Vagina (tissue), 2 donors: ENCODE measurements at regions not wholly inside any gene's neighbourhood (a gene's known extent, or its start where the extent isn't known, plus 50 kb on each side); places are given as distances from the start of the nearest gene placed in this dataset.
A peak's percentile ranks its signal among the peaks of the same experiment; 100 is the strongest.

ENCODE experiments used
- DNase-seq, 2 donors: peaks; one replicate each; pipeline ENCODE4 v3.0.0-alpha.2; 2017; ENCODE audit errors: extremely low spot score in 2 of 2
- H3K27ac ChIP-seq: fragments of 200-600 bp; sonication (generic); one replicate; pipeline ENCODE4 v1.5.1; 2019
- H3K27me3 ChIP-seq: fragments of 200-600 bp; sonication (generic); one replicate; pipeline ENCODE4 v1.5.1; 2019
- H3K36me3 ChIP-seq, 2 donors: fragments of 200-600 bp; sonication (generic); one replicate each; pipeline ENCODE4 v1.5.1; 2017 to 2019
- H3K4me1 ChIP-seq: fragments of 200-600 bp; sonication (generic); one replicate; pipeline ENCODE4 v1.5.1; 2019
- H3K4me3 ChIP-seq, 2 donors: fragments of 200-600 bp; sonication (generic); 1 replicate in 1 of 2; 2 replicates in 1 of 2; pipeline ENCODE4 v1.5.1; 2016 to 2019
- H3K9me3 ChIP-seq: fragments of 200-600 bp; sonication (generic); one replicate; pipeline ENCODE4 v1.5.1; 2019
- CTCF ChIP-seq, 3 experiments: fragments of 450-650 bp in 2 of 3; fragments of 200-600 bp in 1 of 3; sonication (generic) in 1 of 3; IDR thresholded peaks; one replicate each; pipeline ENCODE4 v1.5.1; 2017 to 2019; ENCODE audit warnings: antibody characterized with exemption in 3 of 3, mild to moderate bottlenecking in 2 of 3, moderate library complexity in 2 of 3
- POLR2A ChIP-seq, 2 donors: fragments of 450-650 bp; IDR thresholded peaks; one replicate each; pipeline ENCODE4 v1.6.1; 2017; ENCODE audit warnings: antibody characterized with exemption in 2 of 2, mild to moderate bottlenecking in 2 of 2, moderate library complexity in 2 of 2
- POLR2AphosphoS5 ChIP-seq, 2 donors: sonication (generic); formaldehyde crosslinking; IDR thresholded peaks; one replicate each; pipeline ENCODE4 v1.9.0; 2017; ENCODE audit warnings: antibody characterized with exemption in 2 of 2, mild to moderate bottlenecking in 2 of 2, low read depth in 1 of 2; ENCODE audit not compliant: insufficient read depth in 1 of 2
- intact Hi-C: fragments of 100-400 bp; cut with DNase I; formaldehyde crosslinking; loops from one replicate; pipeline ENCODE4 v1.15.1; 2023

- TF ChIP-seq CTCF (IDR thresholded peaks at IDR 0.05) (no peak), POLR2AphosphoS5 (IDR thresholded peaks at IDR 0.05; ENCODE audit: insufficient read depth in 1 of 2, low read depth in 1 of 2) (no peak), POLR2A (IDR thresholded peaks at IDR 0.05) (no peak)
- DNase-seq: no peak
Measured at GRCh38 chr2:150595803-150596470, 108.5 kb upstream of the RND3 start.

GRCh38 chr2:150594299-150594698, 106.8 kb upstream of the RND3 start:
- intact Hi-C loops: no loop called here
- TF ChIP-seq CTCF (IDR thresholded peaks at IDR 0.05) (no peak), POLR2A (IDR thresholded peaks at IDR 0.05) (no peak), POLR2AphosphoS5 (IDR thresholded peaks at IDR 0.05; ENCODE audit: insufficient read depth in 1 of 2, low read depth in 1 of 2) (no peak)

More at GRCh38 chr2:150595803-150596470, 108.5 kb upstream of the RND3 start:
- Histone ChIP-seq H3K9me3 (no peaks in the 10 kb centered on the region), H3K27me3 (no peaks in the 10 kb centered on the region), H3K36me3 (no peaks in the 10 kb centered on the region), H3K4me3 (no peak overlapping the region), H3K4me1 (no peaks in the 10 kb centered on the region), H3K27ac (no peak overlapping the region)
- intact Hi-C loops: loop anchor here (2.0 kb wide), 1 partner anchor 29 kb away; no protein-coding TSS in a partner anchor

GRCh38 chr2:150591496-150592285, 104.2 kb upstream of the RND3 start:
- DNase-seq: no peak
- H3K9me3 ChIP-seq: no peaks in the 10 kb centered on the region
- H3K27me3 ChIP-seq: no peaks in the 10 kb centered on the region
- TF ChIP-seq CTCF (IDR thresholded peaks at IDR 0.05) (no peak), POLR2AphosphoS5 (IDR thresholded peaks at IDR 0.05; ENCODE audit: insufficient read depth in 1 of 2, low read depth in 1 of 2) (no peak), POLR2A (IDR thresholded peaks at IDR 0.05) (no peak)
- no peak overlapping the region for H3K27ac ChIP-seq
- H3K36me3 ChIP-seq: no peaks in the 10 kb centered on the region
- peaks cover 7% of the 10 kb centered on the region for H3K4me1 ChIP-seq
- H3K4me3 ChIP-seq: no peak overlapping the region
- intact Hi-C loops: no loop called here

More at GRCh38 chr2:150594299-150594698, 106.8 kb upstream of the RND3 start:
- H3K36me3 ChIP-seq: no peaks in the 10 kb centered on the region
- H3K9me3 ChIP-seq: no peaks in the 10 kb centered on the region
- DNase-seq: no peak
- H3K27me3 ChIP-seq: no peaks in the 10 kb centered on the region
- H3K4me3 ChIP-seq: no peak overlapping the region
- H3K27ac ChIP-seq: no peak overlapping the region
- no peaks in the 10 kb centered on the region for H3K4me1 ChIP-seq

GRCh38 chr2:150589681-150590080, 102.2 kb upstream of the RND3 start:
- TF ChIP-seq POLR2A (IDR thresholded peaks at IDR 0.05) (no peak), POLR2AphosphoS5 (IDR thresholded peaks at IDR 0.05; ENCODE audit: insufficient read depth in 1 of 2, low read depth in 1 of 2) (no peak), CTCF (IDR thresholded peaks at IDR 0.05) (no peak)
- Histone ChIP-seq H3K27ac (no peak overlapping the region), H3K36me3 (no peaks in the 10 kb centered on the region), H3K4me1 (peaks cover 7% of the 10 kb centered on the region), H3K4me3 (no peak overlapping the region), H3K27me3 (no peaks in the 10 kb centered on the region), H3K9me3 (no peaks in the 10 kb centered on the region)
- intact Hi-C loops: no loop called here
- no peak for DNase-seq

GRCh38 chr2:150588506-150588870, 101.0 kb upstream of the RND3 start:
- no peak for DNase-seq
- no peak for TF ChIP-seq POLR2A (IDR thresholded peaks at IDR 0.05)
- TF ChIP-seq CTCF (IDR thresholded peaks at IDR 0.05): no peak
- TF ChIP-seq POLR2AphosphoS5 (IDR thresholded peaks at IDR 0.05; ENCODE audit: insufficient read depth in 1 of 2, low read depth in 1 of 2): no peak
- Histone ChIP-seq H3K36me3 (no peaks in the 10 kb centered on the region), H3K27me3 (no peaks in the 10 kb centered on the region), H3K9me3 (no peaks in the 10 kb centered on the region), H3K4me3 (no peak overlapping the region), H3K4me1 (peaks cover 7% of the 10 kb centered on the region), H3K27ac (peak overlapping the region; percentile 67)
- intact Hi-C loops: no loop called here
